WI38 (cell line): ENCODE measurements at regions not wholly inside any gene's neighbourhood (a gene's known extent, or its start where the extent isn't known, plus 50 kb on each side); places are given as distances from the start of the nearest gene placed in this dataset.

Experiments
- H3K4me3 ChIP-seq: 2 replicates; pipeline ENCODE4 v1.5.1; 2011; ENCODE audit warnings: low read depth, mild to moderate bottlenecking, control low read depth, low read length
- TF ChIP-seq, protein P1 (sequence below): IDR thresholded peaks from 2 replicates; pipeline ENCODE4 v1.5.1; 2012; ENCODE audit warnings: low read depth, mild to moderate bottlenecking, control low read depth, low read length

DNA sequence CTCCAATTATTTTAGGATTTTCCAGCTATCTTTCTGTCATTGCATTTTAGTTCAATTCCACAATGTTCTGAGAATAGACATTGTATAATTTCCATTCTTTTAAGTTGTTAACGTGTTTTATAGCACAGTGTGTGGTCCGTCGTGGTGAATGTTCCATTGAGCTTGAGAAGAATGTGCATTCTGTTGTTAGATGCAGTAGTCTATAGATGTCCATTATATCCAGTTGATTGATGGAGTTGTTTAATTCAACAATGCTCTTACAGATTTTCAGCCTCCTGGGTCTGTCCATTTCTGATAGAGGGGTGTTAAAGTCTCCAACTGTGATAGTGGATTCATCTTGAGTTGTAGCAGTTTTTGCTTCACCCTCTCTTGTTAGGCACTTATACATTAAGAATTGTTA is 1587.7 kb upstream of the NUDT12 start:
- H3K4me3 ChIP-seq = no peak overlapping the region
- TF ChIP-seq, protein P1, sequence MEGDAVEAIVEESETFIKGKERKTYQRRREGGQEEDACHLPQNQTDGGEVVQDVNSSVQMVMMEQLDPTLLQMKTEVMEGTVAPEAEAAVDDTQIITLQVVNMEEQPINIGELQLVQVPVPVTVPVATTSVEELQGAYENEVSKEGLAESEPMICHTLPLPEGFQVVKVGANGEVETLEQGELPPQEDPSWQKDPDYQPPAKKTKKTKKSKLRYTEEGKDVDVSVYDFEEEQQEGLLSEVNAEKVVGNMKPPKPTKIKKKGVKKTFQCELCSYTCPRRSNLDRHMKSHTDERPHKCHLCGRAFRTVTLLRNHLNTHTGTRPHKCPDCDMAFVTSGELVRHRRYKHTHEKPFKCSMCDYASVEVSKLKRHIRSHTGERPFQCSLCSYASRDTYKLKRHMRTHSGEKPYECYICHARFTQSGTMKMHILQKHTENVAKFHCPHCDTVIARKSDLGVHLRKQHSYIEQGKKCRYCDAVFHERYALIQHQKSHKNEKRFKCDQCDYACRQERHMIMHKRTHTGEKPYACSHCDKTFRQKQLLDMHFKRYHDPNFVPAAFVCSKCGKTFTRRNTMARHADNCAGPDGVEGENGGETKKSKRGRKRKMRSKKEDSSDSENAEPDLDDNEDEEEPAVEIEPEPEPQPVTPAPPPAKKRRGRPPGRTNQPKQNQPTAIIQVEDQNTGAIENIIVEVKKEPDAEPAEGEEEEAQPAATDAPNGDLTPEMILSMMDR = no peak

DNA sequence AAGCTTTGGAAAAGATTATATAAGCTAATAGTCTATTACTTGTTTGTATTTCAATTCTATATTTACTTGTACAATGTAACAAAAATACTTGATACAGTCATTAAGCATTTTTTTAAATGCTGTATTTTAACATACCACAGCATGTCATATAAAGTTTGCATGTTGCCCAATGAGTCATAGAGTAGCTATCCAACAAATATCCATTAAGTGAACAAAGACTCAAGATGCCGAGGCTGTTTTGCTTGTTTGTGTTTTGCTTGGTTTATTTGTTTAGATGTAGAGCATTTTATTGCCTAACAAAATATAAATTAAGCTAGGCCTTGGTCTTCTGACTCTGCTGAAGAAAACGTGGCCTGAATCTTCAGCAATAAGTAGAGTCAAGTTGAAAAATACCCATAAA is 1584.3 kb upstream of the NUDT12 start:
- no peak overlapping the region for H3K4me3 ChIP-seq

DNA sequence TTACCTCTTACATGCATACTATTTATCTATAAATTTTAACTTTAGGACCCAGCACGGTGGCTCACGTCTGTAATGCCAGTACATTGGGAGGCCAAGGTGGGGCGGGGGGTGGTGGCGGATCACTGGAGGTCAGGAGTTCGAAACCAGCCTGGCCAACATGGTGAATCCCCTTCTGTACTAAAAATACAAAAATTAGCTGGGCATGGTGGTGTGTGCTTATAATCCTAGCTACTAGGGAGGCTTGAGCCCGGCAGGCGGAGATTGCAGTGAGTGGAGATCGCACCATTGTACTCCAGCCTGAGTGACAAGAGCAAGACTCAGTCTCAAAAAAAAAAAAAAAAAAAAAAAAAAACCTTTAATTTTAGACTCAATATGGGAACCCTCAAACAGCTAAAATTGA is 1582.6 kb upstream of the NUDT12 start:
- H3K4me3 ChIP-seq = no peak overlapping the region
- TF ChIP-seq, protein P1 = no peak

More for the DNA sequence above, 1584.3 kb upstream of the NUDT12 start:
- TF ChIP-seq, protein P1 = no peak

DNA sequence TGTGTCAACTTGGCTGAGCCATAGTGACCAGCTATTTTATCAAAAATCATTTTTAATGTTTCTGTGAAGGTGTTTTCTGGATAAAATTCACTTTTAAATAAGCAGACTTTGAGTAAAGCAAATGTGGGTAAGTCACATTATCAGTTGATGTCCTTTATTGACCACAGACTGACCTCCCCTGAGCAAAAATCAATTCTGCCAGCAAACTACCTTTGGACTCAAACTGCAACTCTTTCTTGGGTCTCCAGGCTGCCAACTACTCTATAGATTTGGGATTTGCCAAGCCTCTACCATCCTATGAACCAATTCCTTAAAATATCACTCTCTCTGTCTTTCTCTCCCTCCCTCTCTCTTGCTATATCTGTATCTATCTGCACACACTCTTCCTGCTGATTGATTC is 1571.7 kb upstream of the NUDT12 start:
- H3K4me3 ChIP-seq = no peak overlapping the region
- TF ChIP-seq, protein P1 = no peak

DNA sequence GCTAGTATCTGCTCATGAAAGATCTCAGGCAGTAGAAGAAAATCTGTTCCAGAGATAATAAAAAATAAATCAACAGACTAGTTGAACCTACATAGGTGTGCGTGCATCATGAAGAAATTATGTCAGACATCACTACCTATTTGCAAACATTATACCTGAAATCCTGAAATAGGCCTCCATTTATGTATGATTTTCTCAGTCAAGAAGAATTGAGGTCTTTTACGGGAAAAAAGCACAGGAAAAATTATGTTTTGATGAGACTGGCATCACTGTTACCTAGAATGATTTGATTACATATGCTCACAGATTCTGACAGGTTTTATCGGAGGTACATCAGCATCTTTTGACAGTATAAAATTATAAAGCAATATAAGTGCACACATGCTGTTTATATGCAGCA is 1570.5 kb upstream of the NUDT12 start:
- TF ChIP-seq, protein P1 = no peak
- no peak overlapping the region for H3K4me3 ChIP-seq

DNA sequence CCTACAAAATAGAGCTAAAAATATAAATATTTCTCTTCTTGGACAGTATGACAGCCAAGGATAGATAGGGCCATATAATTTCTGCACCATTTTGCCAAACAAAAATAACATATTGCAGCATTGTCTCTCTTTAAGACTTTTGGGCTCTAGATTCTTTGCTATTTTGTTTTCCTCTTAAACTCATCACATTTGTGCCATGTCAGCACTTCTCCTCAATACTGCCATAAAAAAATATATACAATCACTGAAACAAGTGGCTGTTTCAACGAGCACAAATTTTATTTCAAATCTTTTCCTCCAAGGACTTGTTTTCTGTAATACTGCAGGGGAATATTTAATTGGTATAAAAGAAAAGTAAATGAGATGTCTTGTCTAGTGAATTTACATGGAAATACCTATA is 1570.0 kb upstream of the NUDT12 start:
- no peak overlapping the region for H3K4me3 ChIP-seq
- TF ChIP-seq, protein P1 = no peak

DNA sequence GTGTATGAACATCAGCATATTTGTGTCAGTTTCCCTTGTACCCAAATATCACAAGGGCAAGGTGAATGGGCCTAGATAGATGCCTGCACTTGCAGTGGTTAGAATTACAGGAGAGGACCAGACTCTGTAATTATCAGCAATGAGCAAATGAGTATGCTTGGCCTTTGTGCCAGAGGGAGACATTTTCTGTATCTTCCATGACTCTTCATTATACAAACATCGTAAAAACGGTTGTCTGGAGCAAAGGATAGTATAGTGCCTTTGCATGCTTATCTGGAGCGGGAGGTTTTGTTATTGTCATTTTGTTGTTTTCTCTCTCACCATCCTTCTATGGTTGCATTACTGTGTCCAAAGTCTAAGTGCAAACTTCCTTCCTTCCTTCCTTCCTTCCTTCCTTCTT is 1568.5 kb upstream of the NUDT12 start:
- TF ChIP-seq, protein P1 = no peak
- no peak overlapping the region for H3K4me3 ChIP-seq
